NOMO-1 treated with dmso at 0.1 percent for 144 hours (cell line): ENCODE measurements at regions not wholly inside any gene's neighbourhood (a gene's known extent, or its start where the extent isn't known, plus 50 kb on each side); places are given as distances from the start of the nearest gene placed in this dataset.

ENCODE experiments used
- DNase-seq: peaks from one replicate; lab custom pipeline; 2025; ENCODE audit not compliant: unreplicated experiment; lab: John Stamatoyannopoulos, UW

GRCh38 chr12:46437469-46437868 lies 64.9 kb upstream of the SLC38A2 start:
- DNase-seq, result no peak

- DNase-seq, result no peak
Observed at GRCh38 chr12:46436747-46437146, 64.2 kb upstream of the SLC38A2 start.

DNA sequence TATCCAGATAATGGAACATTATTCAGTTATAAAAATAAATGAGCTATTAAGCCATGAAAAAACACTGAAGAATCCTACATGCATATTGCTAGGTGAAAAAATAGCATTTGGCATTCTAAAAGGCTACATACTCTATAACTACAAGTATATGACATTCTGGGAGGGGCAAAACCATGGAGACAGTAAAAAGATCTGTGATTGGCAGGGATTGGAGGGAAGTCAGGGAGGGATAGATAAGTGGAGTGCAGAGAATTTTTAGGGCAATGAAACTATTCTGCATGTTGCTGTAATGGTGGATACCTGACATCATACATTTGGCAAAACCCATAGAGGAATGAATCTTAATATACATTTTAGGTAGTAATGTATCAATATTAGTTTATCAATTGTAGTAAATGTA lies 63.1 kb upstream of the SLC38A2 start:
- no peak for DNase-seq

DNA sequence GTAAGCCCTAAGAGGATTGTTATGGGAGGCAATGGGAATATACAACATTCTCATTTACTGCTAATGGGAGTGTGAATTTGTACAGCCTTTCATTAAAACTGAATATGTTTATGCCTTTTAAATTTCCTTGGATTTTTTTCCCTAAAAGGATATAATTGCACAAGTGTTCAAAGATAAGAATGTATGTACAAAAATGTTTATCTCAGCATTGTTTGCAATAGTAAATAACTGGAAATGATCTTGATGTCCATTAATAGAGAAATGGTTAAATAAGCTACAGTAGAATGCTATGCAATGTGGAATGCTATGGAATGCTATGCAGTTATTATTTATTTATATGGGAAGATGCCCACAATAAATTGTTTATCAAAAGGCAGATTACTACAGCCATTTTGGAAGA lies 62.5 kb upstream of the SLC38A2 start:
- DNase-seq, result no peak

DNA sequence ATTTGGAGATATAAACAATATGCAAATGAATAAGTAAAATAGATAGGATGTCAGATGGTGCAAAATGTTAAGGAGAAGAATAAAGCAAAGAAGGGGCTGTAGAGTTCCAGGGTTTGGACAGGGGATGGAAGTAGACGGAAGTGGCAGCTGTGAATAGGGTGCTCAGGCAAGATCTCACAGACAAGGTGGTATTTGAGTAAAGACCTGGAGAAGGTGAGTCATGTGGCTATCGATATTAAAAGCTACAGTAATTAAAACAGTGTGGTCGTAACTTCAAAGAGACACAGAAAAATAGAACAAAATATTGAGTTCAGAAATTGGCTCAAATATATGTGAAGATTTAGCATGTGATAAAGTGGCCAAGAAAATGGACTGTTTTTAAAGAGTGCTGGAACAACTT lies 61.3 kb upstream of the SLC38A2 start:
- no peak for DNase-seq

GRCh38 chr12:46432325-46432724 lies 59.8 kb upstream of the SLC38A2 start:
- DNase-seq, result no peak

GRCh38 chr12:46430340-46430948 lies 57.9 kb upstream of the SLC38A2 start:
- DNase-seq, result no peak
